ENCODE measurements at regions not wholly inside any gene's neighbourhood (a gene's known extent, or its start where the extent isn't known, plus 50 kb on each side); places are given as distances from the start of the nearest gene placed in this dataset.
A peak's percentile ranks its signal among the peaks of the same experiment; 100 is the strongest.

- no peak for DNase-seq (ENCODE audit: low spot score)
Observed at GRCh38 chr5:61737301-61737963, 405.4 kb downstream of the ZSWIM6 start.

GRCh38 chr5:61737964-61738340 is 405.9 kb downstream of the ZSWIM6 start:
- no peak for DNase-seq (ENCODE audit: low spot score)

- no peak for DNase-seq (ENCODE audit: low spot score)
Observed at GRCh38 chr5:61738446-61738845, 406.4 kb downstream of the ZSWIM6 start.

- no peak for DNase-seq (ENCODE audit: low spot score)
Observed at GRCh38 chr5:61744690-61745619, 412.9 kb downstream of the ZSWIM6 start.

- no peak for DNase-seq (ENCODE audit: low spot score)
Observed at GRCh38 chr5:61746831-61747575, 414.9 kb downstream of the ZSWIM6 start.

- no peak for DNase-seq (ENCODE audit: low spot score)
Observed at GRCh38 chr5:61748121-61748520, 416.1 kb downstream of the ZSWIM6 start.

- DNase-seq (ENCODE audit: low spot score), result no peak
Observed at GRCh38 chr5:61748651-61749050, 416.6 kb downstream of the ZSWIM6 start.

- DNase-seq (ENCODE audit: low spot score), result no peak
Observed at GRCh38 chr5:61752588-61752987, 420.5 kb downstream of the ZSWIM6 start.

GRCh38 chr5:61754792-61755191 is 422.7 kb downstream of the ZSWIM6 start:
- DNase-seq (ENCODE audit: low spot score), result no peak

- DNase-seq (ENCODE audit: low spot score), result no peak
Observed at GRCh38 chr5:61755726-61756222, 423.7 kb downstream of the ZSWIM6 start.

- no peak for DNase-seq (ENCODE audit: low spot score)
Observed at GRCh38 chr5:61758711-61759110, 426.7 kb downstream of the ZSWIM6 start.

- no peak for DNase-seq (ENCODE audit: low spot score)
Observed at GRCh38 chr5:61765471-61765870, 433.4 kb downstream of the ZSWIM6 start.

GRCh38 chr5:61766141-61766540 is 434.1 kb downstream of the ZSWIM6 start:
- no peak for DNase-seq (ENCODE audit: low spot score)

- DNase-seq (ENCODE audit: low spot score), result no peak
Observed at GRCh38 chr5:61767231-61768080, 435.4 kb downstream of the ZSWIM6 start.

- no peak for DNase-seq (ENCODE audit: low spot score)
Observed at GRCh38 chr5:61768692-61769281, 436.7 kb downstream of the ZSWIM6 start.

- no peak for DNase-seq (ENCODE audit: low spot score)
Observed at GRCh38 chr5:61771062-61771461, 439.0 kb downstream of the ZSWIM6 start.

- DNase-seq (ENCODE audit: low spot score), result no peak
Observed at GRCh38 chr5:61771808-61772207, 439.8 kb downstream of the ZSWIM6 start.

GRCh38 chr5:61775901-61776300 is 443.8 kb downstream of the ZSWIM6 start:
- DNase-seq (ENCODE audit: low spot score), result peak; percentile 11

- DNase-seq (ENCODE audit: low spot score), result peak; percentile 1
Observed at GRCh38 chr5:61777292-61777691, 445.2 kb downstream of the ZSWIM6 start.

GRCh38 chr5:61779743-61780142 is 447.7 kb downstream of the ZSWIM6 start:
- DNase-seq (ENCODE audit: low spot score), result no peak

- no peak for DNase-seq (ENCODE audit: low spot score)
Observed at GRCh38 chr5:61783481-61783880, 451.4 kb downstream of the ZSWIM6 start.
